GM19438 (cell line): ENCODE measurements at regions not wholly inside any gene's neighbourhood (a gene's known extent, or its start where the extent isn't known, plus 50 kb on each side); places are given as distances from the start of the nearest gene placed in this dataset.

ENCODE experiments used
- ATAC-seq: cut with Tn5 transposase; IDR thresholded peaks from one replicate; pipeline ENCODE4 v1.9.1; 2021; ENCODE audit warnings: low read depth; ENCODE audit not compliant: unreplicated experiment

DNA sequence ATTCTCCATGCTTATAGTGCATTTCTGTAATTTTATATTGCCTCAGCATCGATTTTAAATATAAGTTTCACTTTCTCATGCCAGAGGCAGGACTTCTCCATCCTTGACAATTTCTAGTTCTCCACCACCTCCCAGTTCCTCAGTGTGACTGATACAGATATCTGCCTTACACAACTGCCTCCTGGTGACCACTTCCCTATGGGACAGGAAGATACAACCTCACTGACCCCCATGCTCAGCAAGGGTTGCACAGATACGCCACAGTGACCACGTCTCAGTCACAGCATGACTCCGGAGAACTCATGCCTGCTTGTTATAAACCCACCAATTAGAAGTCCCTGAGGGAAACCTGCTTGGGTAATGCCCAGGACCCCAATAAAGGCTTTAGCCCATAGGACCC is 284.0 kb upstream of the MC4R start:
- ATAC-seq, result no peak

DNA sequence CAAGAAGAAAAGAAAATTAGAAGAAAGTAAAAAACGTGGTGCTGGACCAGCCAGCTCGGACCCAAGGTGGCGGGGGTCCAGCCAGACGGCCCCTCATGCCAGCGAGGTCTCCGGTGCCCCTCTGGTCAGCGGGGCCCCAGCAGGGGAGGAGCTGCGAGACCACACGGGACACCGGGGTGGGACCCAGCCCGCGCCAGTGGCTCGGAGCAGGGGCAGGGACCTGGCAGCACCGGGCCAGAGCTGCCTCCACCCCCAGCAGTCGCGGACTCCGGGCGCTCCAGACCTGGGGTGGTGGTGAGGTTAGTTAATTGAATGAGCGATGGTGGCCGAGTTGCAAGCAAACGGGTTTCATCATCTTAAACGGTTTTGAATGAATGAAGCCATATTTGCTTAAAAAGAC is 289.9 kb upstream of the MC4R start:
- no peak for ATAC-seq

GRCh38 chr18:60663060-60663989 is 290.8 kb upstream of the MC4R start:
- no peak for ATAC-seq

GRCh38 chr18:60664736-60665135 is 292.2 kb upstream of the MC4R start:
- peak; percentile 77 for ATAC-seq

- ATAC-seq, result no peak
Observed at GRCh38 chr18:60667016-60667415, 294.4 kb upstream of the MC4R start.

- no peak for ATAC-seq
Observed at GRCh38 chr18:60668583-60668982, 296.0 kb upstream of the MC4R start.

- ATAC-seq, result no peak
Observed at GRCh38 chr18:60669938-60670337, 297.4 kb upstream of the MC4R start.

GRCh38 chr18:60671021-60671420 is 298.4 kb upstream of the MC4R start:
- no peak for ATAC-seq

DNA sequence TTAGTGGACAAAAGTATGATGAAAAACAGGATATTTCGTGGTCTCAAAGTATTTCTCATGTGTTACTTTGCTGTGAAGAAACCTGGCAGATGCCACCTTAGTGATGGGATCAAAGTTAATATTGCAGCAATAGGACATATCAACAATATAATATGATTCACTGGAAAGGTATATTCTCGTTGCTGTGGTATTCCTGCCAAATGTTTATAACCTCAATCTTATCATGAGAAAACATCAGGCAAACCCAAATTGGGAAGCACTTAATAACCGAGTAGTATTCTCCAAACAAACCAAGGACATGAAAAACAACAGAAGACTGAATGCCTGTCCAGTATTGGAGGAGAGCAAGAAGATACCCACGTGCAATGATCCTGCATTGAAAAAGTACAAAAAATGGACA is 302.6 kb upstream of the MC4R start:
- ATAC-seq, result no peak

DNA sequence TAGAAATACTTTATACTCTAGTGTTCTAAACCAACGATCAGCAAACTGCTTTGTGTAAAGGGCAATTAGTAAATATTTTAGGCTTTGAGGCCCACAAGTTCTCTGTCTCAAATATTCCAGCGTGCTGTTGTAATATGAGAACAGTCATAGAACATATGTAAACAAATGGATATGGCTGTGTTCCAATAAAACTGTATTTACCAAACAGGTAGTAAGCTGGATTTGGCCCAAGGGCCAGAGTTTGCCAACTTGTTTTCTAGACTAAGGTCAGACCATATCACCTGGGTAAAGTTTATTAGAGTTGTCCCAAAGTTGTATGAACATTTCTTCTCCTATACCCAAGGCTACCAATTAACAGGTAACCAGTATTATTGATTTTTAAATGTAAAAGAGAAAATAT is 303.2 kb upstream of the MC4R start:
- no peak for ATAC-seq

DNA sequence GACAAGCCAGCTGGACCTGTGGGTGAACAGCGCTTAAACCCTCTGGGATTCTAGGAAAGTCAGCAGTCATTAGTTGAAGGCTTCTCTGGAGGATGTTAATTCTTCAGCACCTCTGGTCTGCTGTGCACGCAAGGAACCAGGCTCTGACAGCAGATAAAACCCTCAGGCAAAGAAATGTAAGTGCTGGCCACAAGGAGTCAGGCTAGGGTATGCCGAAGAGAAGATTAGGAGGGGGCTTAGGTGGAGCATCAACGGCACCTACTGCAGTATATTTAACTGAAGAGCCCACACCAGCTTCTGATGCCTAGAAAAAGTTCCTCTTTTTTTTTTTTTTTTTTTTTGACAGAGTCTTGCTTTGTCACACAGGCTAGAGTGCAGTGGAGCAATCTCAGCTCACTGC is 304.2 kb upstream of the MC4R start:
- no peak for ATAC-seq

- ATAC-seq, result no peak
Observed at GRCh38 chr18:60684843-60685513, 312.4 kb upstream of the MC4R start.

DNA sequence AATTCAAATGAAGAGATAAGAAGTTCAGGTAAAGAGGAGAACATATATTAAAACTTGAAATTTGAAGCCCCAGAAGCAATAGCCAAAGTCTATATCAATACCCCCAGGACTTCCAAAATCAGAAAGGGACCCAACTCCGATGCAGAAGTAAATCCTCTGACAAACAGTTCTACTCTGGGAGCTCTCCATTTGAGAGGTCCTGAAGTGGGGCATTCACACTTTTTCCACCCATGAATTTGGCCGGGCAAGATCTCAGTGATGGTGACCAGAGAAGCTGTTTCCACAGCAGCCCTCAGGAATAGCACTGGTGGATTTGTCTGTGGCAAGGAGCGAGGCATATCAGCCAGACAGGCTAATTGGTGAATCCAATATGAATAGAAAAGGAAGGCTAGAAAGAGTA is 313.6 kb upstream of the MC4R start:
- no peak for ATAC-seq

DNA sequence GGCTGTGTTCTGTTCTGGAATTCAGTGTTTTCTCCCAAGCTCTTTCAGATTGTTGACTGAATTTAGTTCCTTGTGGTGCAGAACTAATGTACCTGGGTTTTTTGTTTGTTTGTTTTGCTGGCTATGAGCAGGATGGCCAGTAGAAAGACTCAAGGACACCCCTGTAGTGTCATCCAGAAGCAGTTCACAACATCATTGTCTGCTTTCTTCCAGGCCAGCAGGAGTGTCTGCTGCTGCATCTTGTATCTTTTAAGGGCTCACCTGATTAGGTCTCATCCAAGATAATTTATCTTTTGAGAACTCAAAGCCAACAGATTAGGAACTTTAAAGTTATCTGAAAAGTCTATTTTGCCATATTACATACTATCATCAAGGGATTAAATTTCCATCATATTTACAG is 318.5 kb upstream of the MC4R start:
- ATAC-seq, result no peak

DNA sequence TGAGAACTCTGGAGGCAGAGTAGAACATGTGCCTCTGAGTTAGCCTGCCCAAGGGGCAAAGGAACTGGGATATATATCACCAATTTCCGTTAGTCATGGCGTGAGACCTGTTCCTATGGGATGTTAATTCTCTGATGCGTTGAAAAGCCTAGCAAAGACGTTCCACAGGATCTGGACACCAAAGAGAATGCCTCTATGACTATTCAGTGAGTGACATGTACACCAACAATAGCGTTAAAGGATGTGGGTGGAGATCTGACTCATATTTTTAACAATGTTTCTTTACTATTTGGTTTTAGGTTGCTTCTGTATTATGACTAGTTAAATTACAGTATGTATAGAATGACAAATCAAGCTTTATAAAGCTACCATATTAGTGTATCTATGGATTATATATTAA is 320.9 kb upstream of the MC4R start:
- no peak for ATAC-seq

- ATAC-seq, result no peak
Observed at GRCh38 chr18:60698901-60699300, 326.3 kb upstream of the MC4R start.

DNA sequence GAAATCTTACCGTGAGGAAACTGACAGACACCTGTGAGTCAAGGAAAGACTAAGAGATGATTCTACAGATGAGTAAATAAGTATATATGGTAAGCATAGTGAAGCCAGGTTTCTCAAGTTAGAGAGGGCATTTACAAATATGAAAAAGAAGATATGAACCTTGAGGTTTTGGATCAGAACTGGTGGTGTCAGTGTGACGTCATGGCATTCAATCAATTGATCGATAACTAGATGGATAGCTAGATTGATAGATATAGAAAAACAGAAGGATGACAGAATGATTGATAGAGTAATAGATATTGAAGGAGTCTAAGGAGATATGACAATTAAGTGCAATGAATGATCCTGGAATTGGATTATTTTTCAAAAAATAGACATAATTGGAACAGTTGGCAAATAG is 350.2 kb upstream of the MC4R start:
- no peak for ATAC-seq

DNA sequence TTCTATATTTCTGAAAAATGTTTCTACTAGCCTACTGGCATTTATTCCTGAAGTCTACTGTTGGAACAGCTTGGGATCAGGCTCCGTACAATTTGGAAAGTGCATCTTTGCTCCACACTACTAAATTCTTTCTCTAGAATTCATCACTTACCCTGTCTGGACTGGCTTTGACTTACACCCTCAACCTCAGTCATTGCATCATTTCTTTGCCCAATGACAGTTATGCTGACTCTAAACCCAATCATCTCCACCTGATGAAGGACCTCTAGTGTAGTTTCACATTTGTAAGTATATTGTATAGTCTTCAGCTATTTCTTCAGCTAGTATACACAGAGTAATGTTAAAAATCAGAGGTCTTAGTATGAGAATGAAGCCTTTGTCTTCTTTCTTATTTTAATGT is 359.6 kb upstream of the MC4R start:
- no peak for ATAC-seq

- no peak for ATAC-seq
Observed at GRCh38 chr18:60739212-60739611, 366.6 kb upstream of the MC4R start.

DNA sequence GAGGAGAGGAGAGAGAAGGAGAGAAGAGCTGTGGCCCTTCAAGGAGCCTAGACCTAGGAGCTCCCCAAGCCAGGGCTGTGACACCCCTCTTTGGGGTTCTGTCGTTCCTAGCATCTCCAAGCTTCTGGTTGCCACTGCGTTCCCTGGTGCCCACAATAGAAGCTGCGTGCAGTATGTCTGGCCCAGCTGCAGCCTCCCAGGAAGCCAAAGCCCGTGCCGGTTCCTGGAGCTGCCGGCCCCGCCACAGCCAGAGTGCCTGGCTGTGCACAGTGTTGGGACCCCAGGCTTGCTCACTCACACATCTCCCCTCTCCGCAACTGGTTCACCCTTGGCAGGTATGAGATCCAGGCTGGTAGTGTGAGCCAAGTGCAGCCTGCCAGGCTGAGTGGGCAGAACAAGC is 367.7 kb upstream of the MC4R start:
- no peak for ATAC-seq

DNA sequence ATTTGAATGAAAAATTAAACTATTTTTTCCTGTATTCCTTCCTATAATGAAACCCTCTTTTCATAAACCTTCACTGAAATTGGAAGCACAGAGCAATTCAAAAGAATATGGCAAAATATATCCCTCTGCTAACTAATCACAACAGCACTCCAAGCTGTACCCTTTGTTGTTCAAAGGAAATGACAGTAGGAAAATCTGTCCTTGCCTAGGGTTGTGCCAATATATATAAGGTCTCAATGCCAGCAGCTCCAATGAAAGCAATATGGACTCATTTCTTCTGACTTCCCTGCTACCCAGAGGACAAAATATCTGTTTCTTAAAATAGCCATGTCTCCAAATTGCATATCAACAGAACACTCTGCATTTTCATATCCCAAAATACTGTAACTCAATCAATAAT is 373.9 kb upstream of the MC4R start:
- ATAC-seq, result no peak

- ATAC-seq, result no peak
Observed at GRCh38 chr18:60746919-60747318, 374.3 kb upstream of the MC4R start.
